GM12875 (cell line): ENCODE measurements at regions not wholly inside any gene's neighbourhood (a gene's known extent, or its start where the extent isn't known, plus 50 kb on each side); places are given as distances from the start of the nearest gene placed in this dataset.
"Not testable (repeated sequence)": the region's sequence is repeated elsewhere in the genome, so short reads cannot be mapped to it uniquely, and the experiment has no call there.

Source experiments
- H3K4me3 ChIP-seq: one replicate; pipeline ENCODE4 v1.5.1; 2011; ENCODE audit warnings: low read depth, low read length, control low read depth
- TF ChIP-seq, protein P1 (sequence below): IDR thresholded peaks from 2 replicates; pipeline ENCODE4 v1.5.1; 2011; ENCODE audit warnings: low read depth, mild to moderate bottlenecking, control low read depth, inconsistent platforms, low read length, moderate library complexity, borderline replicate concordance; ENCODE audit not compliant: insufficient read depth

DNA sequence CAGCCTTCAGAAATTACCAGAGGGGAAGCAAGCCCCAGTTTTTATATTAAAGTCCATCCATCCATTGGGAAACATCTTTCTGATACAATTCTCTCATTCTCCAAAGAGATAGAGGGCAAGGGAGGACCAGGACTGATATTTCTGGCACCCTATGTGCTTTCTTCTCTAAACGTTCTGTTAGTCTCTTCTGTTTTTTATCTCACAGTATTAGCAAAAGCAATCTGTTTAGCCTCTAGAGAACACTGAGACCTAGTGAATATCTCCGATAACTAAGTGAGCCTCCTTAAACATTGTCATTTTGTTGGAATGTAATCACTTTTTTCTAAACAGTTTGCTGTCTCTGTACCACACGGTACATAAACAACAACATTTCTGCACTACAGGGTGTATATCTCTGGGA lies 464.6 kb downstream of the JRKL start:
- H3K4me3 ChIP-seq, result no peak overlapping the region
- TF ChIP-seq, protein P1, sequence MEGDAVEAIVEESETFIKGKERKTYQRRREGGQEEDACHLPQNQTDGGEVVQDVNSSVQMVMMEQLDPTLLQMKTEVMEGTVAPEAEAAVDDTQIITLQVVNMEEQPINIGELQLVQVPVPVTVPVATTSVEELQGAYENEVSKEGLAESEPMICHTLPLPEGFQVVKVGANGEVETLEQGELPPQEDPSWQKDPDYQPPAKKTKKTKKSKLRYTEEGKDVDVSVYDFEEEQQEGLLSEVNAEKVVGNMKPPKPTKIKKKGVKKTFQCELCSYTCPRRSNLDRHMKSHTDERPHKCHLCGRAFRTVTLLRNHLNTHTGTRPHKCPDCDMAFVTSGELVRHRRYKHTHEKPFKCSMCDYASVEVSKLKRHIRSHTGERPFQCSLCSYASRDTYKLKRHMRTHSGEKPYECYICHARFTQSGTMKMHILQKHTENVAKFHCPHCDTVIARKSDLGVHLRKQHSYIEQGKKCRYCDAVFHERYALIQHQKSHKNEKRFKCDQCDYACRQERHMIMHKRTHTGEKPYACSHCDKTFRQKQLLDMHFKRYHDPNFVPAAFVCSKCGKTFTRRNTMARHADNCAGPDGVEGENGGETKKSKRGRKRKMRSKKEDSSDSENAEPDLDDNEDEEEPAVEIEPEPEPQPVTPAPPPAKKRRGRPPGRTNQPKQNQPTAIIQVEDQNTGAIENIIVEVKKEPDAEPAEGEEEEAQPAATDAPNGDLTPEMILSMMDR, result no peak

DNA sequence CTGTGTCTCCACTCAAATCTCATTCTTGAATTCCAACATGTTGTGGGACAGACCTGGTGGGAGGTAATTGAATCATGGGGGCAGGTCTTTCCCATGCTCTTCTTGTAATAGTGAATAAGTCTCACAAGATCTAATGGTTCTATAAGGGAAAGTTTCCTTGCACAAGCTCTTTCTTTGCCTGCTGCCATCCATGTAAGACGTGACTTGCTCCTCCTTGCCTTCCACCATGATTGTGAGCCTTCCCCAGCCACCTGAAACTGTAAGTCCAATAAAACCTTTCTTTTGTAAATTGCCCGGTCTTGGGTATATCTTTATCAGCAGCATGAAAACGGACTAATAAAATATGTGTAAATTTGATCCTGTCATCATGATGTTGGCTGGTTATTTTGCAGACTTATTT lies 471.9 kb downstream of the JRKL start:
- not testable (repeated sequence) for H3K4me3 ChIP-seq

DNA sequence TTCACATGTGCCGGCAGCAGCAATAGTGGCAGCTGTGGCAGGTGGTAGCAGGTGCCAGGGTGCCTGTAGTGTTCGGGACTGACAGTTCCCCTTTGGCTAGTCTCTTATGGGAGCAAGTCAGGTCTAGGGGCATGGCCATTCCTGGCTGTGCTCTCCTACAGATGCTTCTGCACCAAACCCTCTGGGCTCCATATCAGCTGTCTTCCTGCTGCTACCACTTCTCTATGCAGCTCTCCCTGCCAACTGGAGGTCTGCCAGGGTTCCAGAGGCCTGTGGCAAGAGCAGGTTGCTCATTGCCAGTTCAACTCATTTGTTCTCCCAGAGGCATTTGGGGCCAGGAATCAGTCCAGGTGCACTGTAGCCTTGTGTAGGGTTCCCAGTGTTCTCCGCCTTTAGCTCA lies 473.7 kb downstream of the JRKL start:
- no peak overlapping the region for H3K4me3 ChIP-seq
- TF ChIP-seq, protein P1, result no peak

DNA sequence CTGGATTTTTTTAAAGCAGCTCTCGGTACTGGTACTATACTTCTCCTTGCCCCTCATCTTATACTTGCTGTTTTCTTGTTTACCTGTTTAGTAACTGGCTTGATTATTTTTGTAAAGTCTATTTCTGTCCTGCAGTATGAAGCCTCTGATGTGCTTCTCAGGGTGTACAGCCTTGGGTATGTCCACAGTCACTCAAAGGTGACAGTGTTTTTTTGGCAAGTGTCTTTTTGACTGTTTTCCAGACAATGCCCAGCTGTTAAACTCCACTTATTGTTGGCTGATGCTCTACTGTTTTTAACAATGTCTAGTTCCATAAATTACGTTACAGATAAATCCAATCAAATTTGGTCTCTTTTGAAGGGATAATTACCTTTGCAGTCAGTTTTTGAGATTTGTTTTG lies 475.2 kb downstream of the JRKL start:
- TF ChIP-seq, protein P1, result no peak
- no peak overlapping the region for H3K4me3 ChIP-seq

DNA sequence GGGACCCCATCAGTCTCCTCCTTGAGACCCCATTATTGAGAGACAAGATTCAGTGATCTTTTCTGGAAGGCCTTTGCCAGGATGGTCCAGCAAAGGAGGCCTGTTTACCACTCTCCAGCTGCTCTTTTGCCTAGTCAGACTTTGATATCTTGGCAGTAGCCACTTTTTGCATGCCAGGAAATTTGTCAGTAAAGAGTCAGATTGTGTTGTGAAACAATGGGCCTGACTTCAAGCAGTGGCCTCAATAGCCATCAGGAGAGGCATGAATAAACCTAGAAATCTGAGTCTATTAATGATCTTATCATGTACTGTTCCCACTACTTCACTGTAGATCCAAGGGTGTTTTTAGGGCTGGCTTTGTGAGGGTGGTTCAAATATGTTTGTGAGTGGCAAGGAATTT lies 479.4 kb downstream of the JRKL start:
- TF ChIP-seq, protein P1, result no peak
- H3K4me3 ChIP-seq, result no peak overlapping the region

DNA sequence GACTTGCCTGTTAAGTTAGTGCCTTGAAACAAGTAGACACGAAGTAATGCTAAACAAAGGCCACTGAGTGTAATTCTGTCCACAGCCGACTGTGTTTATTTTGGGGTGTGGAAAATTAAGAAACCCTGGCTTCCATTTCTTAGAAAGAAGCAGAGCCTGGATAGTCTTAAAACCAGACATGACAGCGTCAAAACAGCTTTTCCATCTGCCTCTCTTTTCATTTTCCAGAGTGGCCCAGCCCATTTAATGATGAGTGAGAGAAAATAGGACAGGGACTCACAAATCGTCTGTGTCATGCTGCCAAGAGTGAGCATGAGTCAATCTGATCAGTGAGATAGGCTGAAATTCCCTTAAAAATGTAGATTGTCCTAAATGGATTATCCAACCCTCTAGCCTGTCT lies 485.9 kb downstream of the JRKL start:
- TF ChIP-seq, protein P1, result no peak
- no peak overlapping the region for H3K4me3 ChIP-seq

DNA sequence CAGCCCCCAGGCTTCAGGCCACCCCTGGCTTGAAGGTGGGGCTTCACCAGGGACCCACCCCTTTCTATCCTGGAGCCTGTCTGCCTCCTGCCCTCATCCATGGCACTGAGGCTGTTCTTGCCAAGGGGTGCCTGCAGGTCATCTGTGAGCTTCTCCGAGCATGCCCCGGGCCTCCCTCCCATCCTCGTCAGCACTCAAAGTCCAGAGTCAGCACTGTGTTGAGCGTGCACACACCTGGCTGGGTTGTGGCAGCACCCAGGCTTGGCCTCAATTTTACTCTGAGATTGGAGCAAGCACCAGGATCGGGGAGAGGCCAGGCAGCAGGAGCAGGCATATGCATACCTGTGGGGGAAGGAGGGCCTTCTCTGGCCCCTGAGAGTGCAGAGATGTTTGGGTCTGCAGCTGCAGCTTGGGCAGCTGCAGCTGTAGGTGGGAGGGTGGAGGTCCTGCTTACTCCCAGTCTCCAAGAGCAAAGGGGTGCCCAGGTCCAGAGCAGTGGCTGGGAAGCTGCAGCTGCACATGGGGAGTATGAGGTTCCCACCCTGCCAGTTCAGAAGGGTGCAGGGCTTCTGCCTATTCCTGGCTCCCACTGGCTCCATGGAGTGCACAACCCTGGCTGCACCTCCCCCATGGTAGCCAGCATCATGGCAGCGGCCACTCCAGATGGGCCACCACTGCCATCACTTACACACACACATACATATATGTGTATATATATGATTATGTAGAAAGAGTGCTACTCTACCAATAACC lies 488.7 kb downstream of the JRKL start:
- TF ChIP-seq, protein P1, result no peak

DNA sequence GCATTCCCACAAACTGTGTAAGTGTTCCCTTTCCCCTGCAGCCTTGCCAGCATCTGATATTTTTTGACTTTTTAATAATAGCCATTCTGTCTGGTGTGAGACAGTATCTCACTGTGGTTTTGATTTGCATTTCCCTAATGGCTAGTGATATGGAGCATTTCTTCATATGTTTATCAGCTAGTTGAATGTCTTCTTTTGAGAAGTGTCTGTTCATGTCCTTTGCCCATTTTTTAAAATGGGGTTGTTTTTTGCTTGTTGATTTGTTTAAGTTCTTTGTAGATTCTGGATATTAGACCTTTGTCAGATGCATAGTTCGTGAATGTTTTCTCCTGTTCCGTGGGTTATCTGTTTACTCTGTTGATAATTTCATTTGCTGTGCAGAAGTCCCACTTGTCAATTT lies 492.8 kb downstream of the JRKL start:
- not testable (repeated sequence) for H3K4me3 ChIP-seq

More for the DNA sequence above, 488.7 kb downstream of the JRKL start:
- no peak overlapping the region for H3K4me3 ChIP-seq
